Neural cell (in vitro differentiated cells): ENCODE measurements at regions not wholly inside any gene's neighbourhood (a gene's known extent, or its start where the extent isn't known, plus 50 kb on each side); places are given as distances from the start of the nearest gene placed in this dataset.

ENCODE experiments used
- H2AFZ ChIP-seq: fragments of 200-600, 300-800 bp; sonication (generic), shearing (Covaris generic); 2 replicates; pipeline ENCODE4 v1.6.0; 2014; ENCODE audit warnings: low read depth, mild to moderate bottlenecking, antibody characterized with exemption, low read length, moderate library complexity
- H3F3A ChIP-seq: fragments of 200-600 bp; shearing (Covaris generic); 2 replicates; pipeline ENCODE4 v1.6.1; 2016; ENCODE audit warnings: mild to moderate bottlenecking, moderate library complexity, mixed read lengths, antibody characterized with exemption, low read length; ENCODE audit not compliant: insufficient read depth, poor library complexity, severe bottlenecking
- H3K27ac ChIP-seq: fragments of 200-600, 300-800 bp; sonication (generic), shearing (Covaris generic); 2 replicates; pipeline ENCODE4 v1.5.1; 2014; ENCODE audit warnings: mild to moderate bottlenecking, low read length, moderate library complexity
- H3K27me3 ChIP-seq: fragments of 300-800, 200-600 bp; sonication (generic), shearing (Covaris generic); 2 replicates; pipeline ENCODE4 v1.6.0; 2014; ENCODE audit warnings: mild to moderate bottlenecking, low read depth, low read length, moderate library complexity; ENCODE audit not compliant: insufficient read depth
- H3K36me3 ChIP-seq: fragments of 300-800, 200-600 bp; sonication (generic), shearing (Covaris generic); 2 replicates; pipeline ENCODE4 v1.5.1; 2014; ENCODE audit warnings: mild to moderate bottlenecking, antibody characterized with exemption, low read length, moderate library complexity; ENCODE audit not compliant: insufficient read depth
- H3K4me2 ChIP-seq: fragments of 300-800, 200-600 bp; sonication (generic), shearing (Covaris generic); 2 replicates; pipeline ENCODE4 v1.6.0; 2014; ENCODE audit warnings: mild to moderate bottlenecking, low read length
- H3K4me3 ChIP-seq: fragments of 300-800, 200-600 bp; sonication (generic), shearing (Covaris generic); 2 replicates; pipeline ENCODE4 v1.5.1; 2014; ENCODE audit warnings: mild to moderate bottlenecking, low read length, moderate library complexity
- H3K79me2 ChIP-seq: fragments of 200-600 bp; shearing (Covaris generic); replicated peaks from 2 replicates; pipeline ENCODE4 v1.6.0; 2014; ENCODE audit warnings: mild to moderate bottlenecking, low read length, moderate library complexity; ENCODE audit not compliant: insufficient read depth
- H3K9ac ChIP-seq: fragments of 300-800, 200-600 bp; sonication (generic), shearing (Covaris generic); 2 replicates; pipeline ENCODE4 v1.6.1; 2016; ENCODE audit warnings: mild to moderate bottlenecking, low read length, mixed read lengths
- H3K9me2 ChIP-seq: fragments of 200-600 bp; shearing (Covaris generic); 2 replicates; pipeline ENCODE4 v1.6.1; 2016; ENCODE audit warnings: mild to moderate bottlenecking, low read length, mixed read lengths; ENCODE audit not compliant: insufficient read depth
- H3K9me3 ChIP-seq: fragments of 200-600, 300-800 bp; sonication (generic), shearing (Covaris generic); 2 replicates; pipeline ENCODE4 v1.6.1; 2016; ENCODE audit warnings: mild to moderate bottlenecking, mixed run types, low read length, moderate library complexity, mixed read lengths
- H4K20me1 ChIP-seq: fragments of 200-600 bp; shearing (Covaris generic); 2 replicates; pipeline ENCODE4 v1.6.1; 2016; ENCODE audit warnings: mild to moderate bottlenecking, mixed run types; ENCODE audit not compliant: insufficient read depth
- EP300 ChIP-seq: fragments of 450-650 bp; conservative IDR thresholded peaks from 2 replicates; pipeline ENCODE4 v1.6.1; 2014; ENCODE audit warnings: antibody characterized with exemption, mild to moderate bottlenecking, moderate library complexity; ENCODE audit not compliant: poor library complexity, severe bottlenecking
- EZH2 ChIP-seq: fragments of 200-600, 300-800 bp; shearing (Covaris generic), sonication (generic); IDR thresholded peaks from 2 replicates; pipeline ENCODE4 v1.6.1; 2014; ENCODE audit warnings: antibody characterized with exemption, low read length, borderline replicate concordance, mild to moderate bottlenecking; ENCODE audit not compliant: insufficient read depth, poor library complexity, severe bottlenecking
- MXI1 ChIP-seq: fragments of 450-650 bp; conservative IDR thresholded peaks from 2 replicates; pipeline ENCODE4 v1.6.1; 2014; ENCODE audit warnings: antibody characterized with exemption, mild to moderate bottlenecking; ENCODE audit not compliant: poor library complexity, severe bottlenecking
- POLR2AphosphoS5 ChIP-seq: IDR thresholded peaks from 2 replicates; pipeline ENCODE4 v1.6.1; 2012
- RAD21 ChIP-seq: fragments of 450-650 bp; conservative IDR thresholded peaks from 2 replicates; pipeline ENCODE4 v1.6.1; 2014; ENCODE audit warnings: antibody characterized with exemption, mild to moderate bottlenecking, moderate library complexity
- SMC3 ChIP-seq: fragments of 450-650 bp; conservative IDR thresholded peaks from 2 replicates; pipeline ENCODE4 v1.6.1; 2014; ENCODE audit warnings: antibody characterized with exemption, mild to moderate bottlenecking, moderate library complexity; ENCODE audit not compliant: poor library complexity
- TAF1 ChIP-seq: IDR thresholded peaks from 2 replicates; pipeline ENCODE4 v1.6.1; 2012; ENCODE audit warnings: low read depth
- TF ChIP-seq, protein P1 (sequence below): fragments of 450-650 bp; IDR thresholded peaks from 2 replicates; pipeline ENCODE4 v1.5.1; 2014; ENCODE audit warnings: antibody characterized with exemption, mild to moderate bottlenecking, moderate library complexity; ENCODE audit not compliant: poor library complexity, severe bottlenecking
- TF ChIP-seq, protein P2 (sequence below): IDR thresholded peaks from 2 replicates; pipeline ENCODE4 v1.6.1; 2012; ENCODE audit warnings: borderline replicate concordance

DNA sequence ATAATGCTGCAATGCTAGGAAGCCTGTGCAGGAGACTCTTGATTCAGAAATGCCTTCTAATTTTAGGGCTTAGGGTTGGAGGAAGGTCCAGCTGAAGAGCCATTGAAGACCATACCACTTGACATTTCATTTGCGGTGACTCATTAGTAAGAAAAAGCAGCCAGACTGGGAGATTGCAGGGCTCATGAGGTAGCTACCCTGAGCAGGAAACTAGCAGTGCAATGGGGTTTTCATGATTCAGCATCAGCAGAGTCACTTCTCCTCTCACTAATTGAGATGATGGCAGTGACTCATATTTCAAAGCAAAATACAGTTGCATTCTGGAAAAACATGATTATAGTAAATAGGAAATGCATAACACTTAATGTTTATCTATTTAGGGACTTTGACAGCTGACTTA lies 434.1 kb downstream of the DNAJB9 start:
- Histone ChIP-seq H3K4me2 (no peak overlapping the region), H4K20me1 (no peaks in the 10 kb centered on the region), H2AFZ (no peak overlapping the region), H3K27me3 (no peaks in the 10 kb centered on the region), H3K4me3 (no peak overlapping the region), H3K36me3 (no peaks in the 10 kb centered on the region), H3K9ac (no peak overlapping the region), H3K9me3 (no peaks in the 10 kb centered on the region), H3K9me2 (no peaks in the 10 kb centered on the region), H3K79me2 (no peaks in the 10 kb centered on the region), H3F3A (no peaks in the 10 kb centered on the region), H3K27ac (no peak overlapping the region)
- TF ChIP-seq, protein P1, sequence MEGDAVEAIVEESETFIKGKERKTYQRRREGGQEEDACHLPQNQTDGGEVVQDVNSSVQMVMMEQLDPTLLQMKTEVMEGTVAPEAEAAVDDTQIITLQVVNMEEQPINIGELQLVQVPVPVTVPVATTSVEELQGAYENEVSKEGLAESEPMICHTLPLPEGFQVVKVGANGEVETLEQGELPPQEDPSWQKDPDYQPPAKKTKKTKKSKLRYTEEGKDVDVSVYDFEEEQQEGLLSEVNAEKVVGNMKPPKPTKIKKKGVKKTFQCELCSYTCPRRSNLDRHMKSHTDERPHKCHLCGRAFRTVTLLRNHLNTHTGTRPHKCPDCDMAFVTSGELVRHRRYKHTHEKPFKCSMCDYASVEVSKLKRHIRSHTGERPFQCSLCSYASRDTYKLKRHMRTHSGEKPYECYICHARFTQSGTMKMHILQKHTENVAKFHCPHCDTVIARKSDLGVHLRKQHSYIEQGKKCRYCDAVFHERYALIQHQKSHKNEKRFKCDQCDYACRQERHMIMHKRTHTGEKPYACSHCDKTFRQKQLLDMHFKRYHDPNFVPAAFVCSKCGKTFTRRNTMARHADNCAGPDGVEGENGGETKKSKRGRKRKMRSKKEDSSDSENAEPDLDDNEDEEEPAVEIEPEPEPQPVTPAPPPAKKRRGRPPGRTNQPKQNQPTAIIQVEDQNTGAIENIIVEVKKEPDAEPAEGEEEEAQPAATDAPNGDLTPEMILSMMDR = no peak
- no peak for TF ChIP-seq RAD21
- TF ChIP-seq EP300 = no peak
- no peak for TF ChIP-seq EZH2
- TF ChIP-seq SMC3 = no peak
- TF ChIP-seq MXI1 = no peak
- TF ChIP-seq, protein P2, sequence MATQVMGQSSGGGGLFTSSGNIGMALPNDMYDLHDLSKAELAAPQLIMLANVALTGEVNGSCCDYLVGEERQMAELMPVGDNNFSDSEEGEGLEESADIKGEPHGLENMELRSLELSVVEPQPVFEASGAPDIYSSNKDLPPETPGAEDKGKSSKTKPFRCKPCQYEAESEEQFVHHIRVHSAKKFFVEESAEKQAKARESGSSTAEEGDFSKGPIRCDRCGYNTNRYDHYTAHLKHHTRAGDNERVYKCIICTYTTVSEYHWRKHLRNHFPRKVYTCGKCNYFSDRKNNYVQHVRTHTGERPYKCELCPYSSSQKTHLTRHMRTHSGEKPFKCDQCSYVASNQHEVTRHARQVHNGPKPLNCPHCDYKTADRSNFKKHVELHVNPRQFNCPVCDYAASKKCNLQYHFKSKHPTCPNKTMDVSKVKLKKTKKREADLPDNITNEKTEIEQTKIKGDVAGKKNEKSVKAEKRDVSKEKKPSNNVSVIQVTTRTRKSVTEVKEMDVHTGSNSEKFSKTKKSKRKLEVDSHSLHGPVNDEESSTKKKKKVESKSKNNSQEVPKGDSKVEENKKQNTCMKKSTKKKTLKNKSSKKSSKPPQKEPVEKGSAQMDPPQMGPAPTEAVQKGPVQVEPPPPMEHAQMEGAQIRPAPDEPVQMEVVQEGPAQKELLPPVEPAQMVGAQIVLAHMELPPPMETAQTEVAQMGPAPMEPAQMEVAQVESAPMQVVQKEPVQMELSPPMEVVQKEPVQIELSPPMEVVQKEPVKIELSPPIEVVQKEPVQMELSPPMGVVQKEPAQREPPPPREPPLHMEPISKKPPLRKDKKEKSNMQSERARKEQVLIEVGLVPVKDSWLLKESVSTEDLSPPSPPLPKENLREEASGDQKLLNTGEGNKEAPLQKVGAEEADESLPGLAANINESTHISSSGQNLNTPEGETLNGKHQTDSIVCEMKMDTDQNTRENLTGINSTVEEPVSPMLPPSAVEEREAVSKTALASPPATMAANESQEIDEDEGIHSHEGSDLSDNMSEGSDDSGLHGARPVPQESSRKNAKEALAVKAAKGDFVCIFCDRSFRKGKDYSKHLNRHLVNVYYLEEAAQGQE = no peak

DNA sequence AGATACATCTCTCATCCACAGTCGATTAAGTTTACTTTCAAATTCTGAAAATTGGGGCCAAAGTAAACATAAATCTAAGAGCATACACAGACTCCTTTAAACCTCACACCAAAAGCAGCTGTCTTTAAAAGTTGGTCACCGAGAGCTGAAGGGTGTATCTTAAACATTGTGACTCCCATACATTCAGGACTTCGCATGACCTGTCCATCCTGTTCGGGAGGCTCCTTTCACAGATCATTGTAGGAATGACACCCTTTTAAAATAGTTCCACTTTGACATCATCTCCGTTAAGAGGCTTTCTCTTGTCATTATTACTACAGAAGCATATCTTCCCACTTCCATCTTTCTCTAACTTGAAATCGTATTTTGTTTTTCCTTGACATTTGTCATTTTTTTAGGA lies 440.0 kb downstream of the DNAJB9 start:
- Histone ChIP-seq H3K79me2 (no peaks in the 10 kb centered on the region), H3K9me2 (no peaks in the 10 kb centered on the region), H3K9ac (no peak overlapping the region), H3K27me3 (no peaks in the 10 kb centered on the region), H3K27ac (no peak overlapping the region), H3F3A (no peaks in the 10 kb centered on the region), H3K36me3 (no peaks in the 10 kb centered on the region), H4K20me1 (no peaks in the 10 kb centered on the region), H2AFZ (no peak overlapping the region), H3K9me3 (no peaks in the 10 kb centered on the region), H3K4me2 (no peak overlapping the region), H3K4me3 (no peak overlapping the region)
- TF ChIP-seq, protein P1 = no peak
- TF ChIP-seq EZH2 = no peak
- no peak for TF ChIP-seq EP300
- no peak for TF ChIP-seq MXI1
- TF ChIP-seq TAF1 = no peak
- TF ChIP-seq POLR2AphosphoS5 = no peak
- TF ChIP-seq, protein P2 = no peak
- TF ChIP-seq RAD21 = no peak
- no peak for TF ChIP-seq SMC3
